Kidney epithelial cell (primary cell): ENCODE measurements at regions not wholly inside any gene's neighbourhood (a gene's known extent, or its start where the extent isn't known, plus 50 kb on each side); places are given as distances from the start of the nearest gene placed in this dataset.

ENCODE experiments used
- DNase-seq: peaks from one replicate; pipeline ENCODE4 v3.0.0-alpha.2; 2010; ENCODE audit warnings: low read depth
- H3K27me3 ChIP-seq: 2 replicates; pipeline ENCODE4 v1.6.0; 2011; ENCODE audit warnings: low read length; ENCODE audit not compliant: control insufficient read depth, insufficient read depth
- H3K36me3 ChIP-seq: 2 replicates; pipeline ENCODE4 v1.5.1; 2011; ENCODE audit warnings: low read length; ENCODE audit not compliant: control insufficient read depth, insufficient read depth
- H3K4me3 ChIP-seq: 2 replicates; pipeline ENCODE4 v1.5.1; 2011; ENCODE audit warnings: low read depth, mild to moderate bottlenecking, control low read depth, low read length
- CTCF ChIP-seq: IDR thresholded peaks from 2 replicates; pipeline ENCODE4 v1.5.1; 2011; ENCODE audit warnings: mild to moderate bottlenecking, moderate library complexity, low read length, control low read depth, inconsistent platforms; ENCODE audit not compliant: insufficient read depth, poor library complexity, severe bottlenecking

DNA sequence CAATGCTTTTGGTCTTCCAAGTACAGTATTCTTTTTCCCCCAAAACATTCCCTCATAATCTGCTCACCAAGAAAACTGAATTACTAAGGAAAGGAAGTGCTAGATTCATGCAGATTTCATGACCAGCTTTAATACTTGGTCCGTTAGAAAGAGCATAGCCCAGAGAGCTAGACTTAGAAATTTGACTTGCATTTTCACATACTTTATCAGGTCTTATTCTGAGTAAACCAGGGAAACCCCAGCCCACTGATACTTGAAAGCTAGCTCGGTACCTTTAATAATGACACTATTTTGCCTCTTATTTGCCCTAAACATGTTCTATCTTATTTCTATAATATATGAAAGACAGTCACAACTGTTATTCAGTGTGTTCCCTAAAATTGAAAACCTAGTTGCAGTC is 204.5 kb downstream of the TTLL7 start:
- TF ChIP-seq CTCF, result no peak
- H3K36me3 ChIP-seq, result no peaks in the 10 kb centered on the region
- no peak for DNase-seq

GRCh38 chr1:83791821-83792437 is 207.0 kb downstream of the TTLL7 start:
- DNase-seq, result no peak
- Histone ChIP-seq H3K4me3 (no peak overlapping the region), H3K36me3 (no peaks in the 10 kb centered on the region), H3K27me3 (no peaks in the 10 kb centered on the region)
- no peak for TF ChIP-seq CTCF

More for the DNA sequence above, 204.5 kb downstream of the TTLL7 start:
- Histone ChIP-seq H3K27me3 (no peaks in the 10 kb centered on the region), H3K4me3 (no peak overlapping the region)

- no peak for TF ChIP-seq CTCF
- no peak overlapping the region for H3K4me3 ChIP-seq
- H3K27me3 ChIP-seq, result no peaks in the 10 kb centered on the region
- H3K36me3 ChIP-seq, result no peaks in the 10 kb centered on the region
- DNase-seq, result no peak
These were observed 208.5 kb downstream of the TTLL7 start for GRCh38 chr1:83790446-83790845.

- DNase-seq, result no peak
These were observed 211.5 kb downstream of the TTLL7 start for GRCh38 chr1:83787246-83787998.

DNA sequence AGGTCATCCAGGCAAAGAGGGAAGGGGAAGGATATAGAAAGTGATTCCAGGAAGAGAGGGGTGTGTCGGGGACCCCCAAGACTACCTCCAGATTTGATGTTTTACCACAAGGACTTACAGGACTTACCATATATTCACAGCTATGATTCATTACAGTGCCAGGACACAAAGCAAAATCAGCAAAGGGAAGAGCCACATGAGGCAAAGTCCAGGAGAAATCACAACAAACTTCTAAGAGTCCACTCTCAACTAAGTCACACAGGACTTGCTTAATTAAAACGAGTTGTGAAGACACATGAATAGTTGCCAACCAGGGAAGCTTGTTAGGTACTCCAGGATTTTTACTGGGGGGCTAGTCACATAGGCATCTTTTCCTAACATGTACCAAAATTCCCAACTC is 217.3 kb downstream of the TTLL7 start:
- TF ChIP-seq CTCF, result no peak
- H3K4me3 ChIP-seq, result no peak overlapping the region
- no peak for DNase-seq
- H3K27me3 ChIP-seq, result no peaks in the 10 kb centered on the region
- H3K36me3 ChIP-seq, result no peaks in the 10 kb centered on the region

More at GRCh38 chr1:83787246-83787998, 211.5 kb downstream of the TTLL7 start:
- TF ChIP-seq CTCF, result no peak
- Histone ChIP-seq H3K4me3 (no peak overlapping the region), H3K27me3 (no peaks in the 10 kb centered on the region), H3K36me3 (no peaks in the 10 kb centered on the region)
